GM12892 (cell line): ENCODE measurements at regions not wholly inside any gene's neighbourhood (a gene's known extent, or its start where the extent isn't known, plus 50 kb on each side); places are given as distances from the start of the nearest gene placed in this dataset.

Experiments
- POLR2AphosphoS5 ChIP-seq: IDR thresholded peaks from 2 replicates; pipeline ENCODE4 v1.6.1; 2011; ENCODE audit warnings: low read depth, low read length, control low read depth
- TAF1 ChIP-seq: IDR thresholded peaks from 2 replicates; pipeline ENCODE4 v1.6.1; 2011; ENCODE audit warnings: low read depth, mild to moderate bottlenecking, control low read depth, low read length, borderline replicate concordance

DNA sequence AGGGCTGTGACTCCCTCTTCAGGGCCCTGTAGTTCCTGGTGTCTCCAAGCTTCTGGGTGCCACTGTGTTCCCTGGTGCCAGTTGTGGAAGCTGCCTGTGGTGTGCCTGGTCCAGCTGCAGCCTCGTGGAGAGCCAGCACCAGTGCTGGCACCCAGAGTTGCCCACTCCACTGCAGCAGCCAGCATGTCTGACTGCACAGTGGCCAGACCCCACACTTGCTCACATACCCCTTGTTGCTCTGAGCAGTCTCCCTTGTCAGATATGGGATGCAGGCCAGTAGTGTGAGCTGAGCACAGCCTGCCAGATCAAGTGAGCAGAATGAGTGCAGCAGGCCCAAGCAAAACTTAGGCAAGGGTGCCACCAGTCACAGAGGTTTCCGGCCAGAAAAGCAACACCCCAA lies 108.6 kb downstream of the ZMAT1 start:
- TF ChIP-seq TAF1 = no peak
- no peak for TF ChIP-seq POLR2AphosphoS5
